Activated naive CD8-positive, alpha-beta T cell treated with anti-CD3 and anti-CD28 coated beads, Interleukin-2, amount 10 ng/mL, durations not matched to agents 7 days and 5 days (primary cell): ENCODE measurements at regions not wholly inside any gene's neighbourhood (a gene's known extent, or its start where the extent isn't known, plus 50 kb on each side); places are given as distances from the start of the nearest gene placed in this dataset.

Experiments
- ATAC-seq: fragments of 150-1000 bp; cut with Tn5 transposase; one replicate; pipeline ENCODE4 v1.10.0; 2021; ENCODE audit warnings: low read depth, moderate library complexity
- POLR2A ChIA-PET: fragments of 350-600 bp; sonication (Branson Sonifier 250); formaldehyde crosslinking; loops from one replicate; lab custom pipeline; 2021; ENCODE audit warnings: antibody characterized with exemption; lab: Charles Lee
- DNase-seq: peaks from one replicate; pipeline ENCODE4 v3.0.0; 2021
- H3K27ac Mint-ChIP-seq: one replicate; pipeline ENCODE4 v1.8.0; 2022; ENCODE audit warnings: mild to moderate bottlenecking, mixed read lengths
- H3K27me3 Mint-ChIP-seq: one replicate; pipeline ENCODE4 v1.8.0; 2022; ENCODE audit warnings: mild to moderate bottlenecking, moderate library complexity, mixed read lengths
- H3K36me3 Mint-ChIP-seq: one replicate; pipeline ENCODE4 v1.8.0; 2021; ENCODE audit warnings: mild to moderate bottlenecking, mixed read lengths
- H3K4me1 Mint-ChIP-seq: one replicate; pipeline ENCODE4 v1.8.0; 2021; ENCODE audit warnings: mixed read lengths
- H3K4me3 Mint-ChIP-seq: one replicate; pipeline ENCODE4 v1.8.0; 2022; ENCODE audit warnings: mild to moderate bottlenecking, moderate library complexity, mixed read lengths
- H3K9me3 Mint-ChIP-seq: one replicate; pipeline ENCODE4 v1.8.0; 2021; ENCODE audit warnings: mixed read lengths

- peaks cover 21% of the 10 kb centered on the region for H3K9me3 Mint-ChIP-seq
- no peak overlapping the region for H3K27ac Mint-ChIP-seq
- POLR2A ChIA-PET: no interaction called here
- no peak overlapping the region for H3K4me3 Mint-ChIP-seq
- DNase-seq: no peak
- ATAC-seq: no peak
- no peaks in the 10 kb centered on the region for H3K4me1 Mint-ChIP-seq
- no peaks in the 10 kb centered on the region for H3K36me3 Mint-ChIP-seq
- no peaks in the 10 kb centered on the region for H3K27me3 Mint-ChIP-seq
Measured at GRCh38 chr5:145375521-145375920, 459.6 kb downstream of the PRELID2 start.

GRCh38 chr5:145365464-145365863, 469.7 kb downstream of the PRELID2 start:
- Mint-ChIP-seq H3K4me3 (no peak overlapping the region), H3K36me3 (no peaks in the 10 kb centered on the region), H3K9me3 (no peaks in the 10 kb centered on the region), H3K27ac (no peak overlapping the region), H3K27me3 (no peaks in the 10 kb centered on the region), H3K4me1 (no peaks in the 10 kb centered on the region)
- POLR2A ChIA-PET: no interaction called here
- ATAC-seq: no peak
- no peak for DNase-seq

GRCh38 chr5:145362266-145362665, 472.9 kb downstream of the PRELID2 start:
- peaks cover 1% of the 10 kb centered on the region for H3K9me3 Mint-ChIP-seq
- H3K4me3 Mint-ChIP-seq: no peak overlapping the region
- no peaks in the 10 kb centered on the region for H3K4me1 Mint-ChIP-seq
- H3K27ac Mint-ChIP-seq: no peak overlapping the region
- no peaks in the 10 kb centered on the region for H3K27me3 Mint-ChIP-seq
- ATAC-seq (no peak), DNase-seq (no peak)
- H3K36me3 Mint-ChIP-seq: no peaks in the 10 kb centered on the region
- POLR2A ChIA-PET: no interaction called here

GRCh38 chr5:145360936-145361335, 474.2 kb downstream of the PRELID2 start:
- no peaks in the 10 kb centered on the region for H3K4me1 Mint-ChIP-seq

GRCh38 chr5:145350513-145350912, 484.6 kb downstream of the PRELID2 start:
- POLR2A ChIA-PET: no interaction called here
- H3K4me3 Mint-ChIP-seq: no peak overlapping the region

More at GRCh38 chr5:145360936-145361335, 474.2 kb downstream of the PRELID2 start:
- no peak overlapping the region for H3K27ac Mint-ChIP-seq
- POLR2A ChIA-PET: no interaction called here
- H3K9me3 Mint-ChIP-seq: peaks cover 1% of the 10 kb centered on the region
- DNase-seq (no peak), ATAC-seq (no peak)
- no peaks in the 10 kb centered on the region for H3K36me3 Mint-ChIP-seq
- no peak overlapping the region for H3K4me3 Mint-ChIP-seq
- H3K27me3 Mint-ChIP-seq: no peaks in the 10 kb centered on the region

GRCh38 chr5:145347026-145347616, 488.0 kb downstream of the PRELID2 start:
- Mint-ChIP-seq H3K27me3 (no peaks in the 10 kb centered on the region), H3K27ac (no peak overlapping the region), H3K4me1 (no peaks in the 10 kb centered on the region), H3K9me3 (peaks cover 1% of the 10 kb centered on the region), H3K4me3 (no peak overlapping the region), H3K36me3 (no peaks in the 10 kb centered on the region)
- ATAC-seq (no peak), DNase-seq (no peak)
- POLR2A ChIA-PET: no interaction called here

More at GRCh38 chr5:145350513-145350912, 484.6 kb downstream of the PRELID2 start:
- no peaks in the 10 kb centered on the region for H3K36me3 Mint-ChIP-seq
- no peaks in the 10 kb centered on the region for H3K27me3 Mint-ChIP-seq
- no peak for DNase-seq
- ATAC-seq: no peak
- no peak overlapping the region for H3K27ac Mint-ChIP-seq
- H3K4me1 Mint-ChIP-seq: no peaks in the 10 kb centered on the region
- peaks cover 2% of the 10 kb centered on the region for H3K9me3 Mint-ChIP-seq

- H3K9me3 Mint-ChIP-seq: peaks cover 1% of the 10 kb centered on the region
- H3K27me3 Mint-ChIP-seq: no peaks in the 10 kb centered on the region
- POLR2A ChIA-PET: no interaction called here
- no peak overlapping the region for H3K4me3 Mint-ChIP-seq
- no peaks in the 10 kb centered on the region for H3K36me3 Mint-ChIP-seq
- ATAC-seq: no peak
- no peaks in the 10 kb centered on the region for H3K4me1 Mint-ChIP-seq
- no peak overlapping the region for H3K27ac Mint-ChIP-seq
- DNase-seq: no peak
Measured at GRCh38 chr5:145345511-145346287, 489.4 kb downstream of the PRELID2 start.

GRCh38 chr5:145341842-145342241, 493.3 kb downstream of the PRELID2 start:
- no peaks in the 10 kb centered on the region for H3K36me3 Mint-ChIP-seq
- H3K9me3 Mint-ChIP-seq: peaks cover 6% of the 10 kb centered on the region
- no peak for ATAC-seq
- H3K27me3 Mint-ChIP-seq: no peaks in the 10 kb centered on the region
- no peak for DNase-seq
- POLR2A ChIA-PET: no interaction called here
- no peak overlapping the region for H3K4me3 Mint-ChIP-seq
- no peak overlapping the region for H3K27ac Mint-ChIP-seq
- H3K4me1 Mint-ChIP-seq: no peaks in the 10 kb centered on the region

GRCh38 chr5:145340099-145340498, 495.0 kb downstream of the PRELID2 start:
- peaks cover 10% of the 10 kb centered on the region for H3K9me3 Mint-ChIP-seq
- no peak for DNase-seq
- no peaks in the 10 kb centered on the region for H3K27me3 Mint-ChIP-seq
- POLR2A ChIA-PET: no interaction called here
- H3K27ac Mint-ChIP-seq: no peak overlapping the region
- H3K4me1 Mint-ChIP-seq: no peaks in the 10 kb centered on the region
- ATAC-seq: no peak
- H3K4me3 Mint-ChIP-seq: no peak overlapping the region
- H3K36me3 Mint-ChIP-seq: no peaks in the 10 kb centered on the region

GRCh38 chr5:145324767-145325479, 510.2 kb downstream of the PRELID2 start:
- no peak for ATAC-seq
- Mint-ChIP-seq H3K27ac (no peak overlapping the region), H3K4me3 (no peak overlapping the region), H3K27me3 (no peaks in the 10 kb centered on the region), H3K4me1 (no peaks in the 10 kb centered on the region), H3K36me3 (no peaks in the 10 kb centered on the region), H3K9me3 (peaks cover 2% of the 10 kb centered on the region)
- no peak for DNase-seq
- POLR2A ChIA-PET: no interaction called here

- H3K4me3 Mint-ChIP-seq: no peak overlapping the region
- H3K27me3 Mint-ChIP-seq: no peaks in the 10 kb centered on the region
- H3K27ac Mint-ChIP-seq: no peak overlapping the region
- no peaks in the 10 kb centered on the region for H3K4me1 Mint-ChIP-seq
- POLR2A ChIA-PET: no interaction called here
- ATAC-seq: no peak
- no peak for DNase-seq
- H3K9me3 Mint-ChIP-seq: peaks cover 2% of the 10 kb centered on the region
- H3K36me3 Mint-ChIP-seq: no peaks in the 10 kb centered on the region
Measured at GRCh38 chr5:145324101-145324500, 511.0 kb downstream of the PRELID2 start.

GRCh38 chr5:145316282-145316681, 518.9 kb downstream of the PRELID2 start:
- H3K4me3 Mint-ChIP-seq: no peak overlapping the region
- no peaks in the 10 kb centered on the region for H3K36me3 Mint-ChIP-seq
- no peaks in the 10 kb centered on the region for H3K9me3 Mint-ChIP-seq
- no peak for ATAC-seq
- no peak for DNase-seq
- no peaks in the 10 kb centered on the region for H3K27me3 Mint-ChIP-seq
- POLR2A ChIA-PET: no interaction called here
- H3K27ac Mint-ChIP-seq: no peak overlapping the region
- no peaks in the 10 kb centered on the region for H3K4me1 Mint-ChIP-seq

- H3K36me3 Mint-ChIP-seq: no peaks in the 10 kb centered on the region
- ATAC-seq (no peak), DNase-seq (no peak)
- no peak overlapping the region for H3K4me3 Mint-ChIP-seq
- no peak overlapping the region for H3K27ac Mint-ChIP-seq
- no peaks in the 10 kb centered on the region for H3K9me3 Mint-ChIP-seq
- no peaks in the 10 kb centered on the region for H3K27me3 Mint-ChIP-seq
- POLR2A ChIA-PET: no interaction called here
- no peaks in the 10 kb centered on the region for H3K4me1 Mint-ChIP-seq
Measured at GRCh38 chr5:145307866-145308382, 527.2 kb downstream of the PRELID2 start.
